ENCODE measurements at regions not wholly inside any gene's neighbourhood (a gene's known extent, or its start where the extent isn't known, plus 50 kb on each side); places are given as distances from the start of the nearest gene placed in this dataset.

DNA sequence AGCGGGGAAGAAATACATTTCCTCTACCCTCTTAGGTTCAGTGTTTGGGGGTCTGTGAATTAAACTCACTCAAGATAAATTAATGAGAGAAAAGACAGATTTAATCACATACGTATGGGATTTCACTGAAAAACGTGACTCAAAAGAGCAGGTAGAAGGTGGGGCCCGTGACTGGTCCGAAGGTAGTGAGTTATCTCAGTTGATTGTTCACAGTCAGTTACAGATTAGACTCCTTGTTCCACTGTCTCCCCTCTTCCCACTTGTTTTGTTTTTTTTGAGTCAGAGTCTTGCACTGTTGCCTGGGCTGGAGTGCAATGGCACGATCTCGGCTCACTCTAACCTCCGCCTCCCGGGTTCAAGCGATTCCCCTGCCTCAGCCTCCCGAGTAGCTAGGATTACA, 301.2 kb downstream of the SEC14L1 start:
- Histone ChIP-seq H3K9me3 (ENCODE audit: insufficient read depth, low read length) (peaks cover 45% of the 10 kb centered on the region; the same call in 1 of the 2 replicates), H3K27ac (ENCODE audit: low read length) (peak overlapping the region; percentile 73), H3K4me1 (ENCODE audit: low read length) (peaks cover 42% of the 10 kb centered on the region), H3K27me3 (ENCODE audit: low read depth, low read length) (peaks cover 7% of the 10 kb centered on the region; the same call in 1 of the 2 replicates), H3K9ac (ENCODE audit: low read length) (peak overlapping the region; percentile 31; the same call in 1 of the 2 replicates), H3K4me2 (ENCODE audit: low read length) (peak overlapping the region; percentile 65), H4K20me1 (ENCODE audit: insufficient read depth, low read length) (no peaks in the 10 kb centered on the region), H3K79me2 (ENCODE audit: low read length) (no peaks in the 10 kb centered on the region), H2AFZ (ENCODE audit: low read depth, low read length) (peak overlapping the region; percentile 94), H3K36me3 (replicated peaks; ENCODE audit: low read depth, low read length) (no peaks in the 10 kb centered on the region), H3K4me3 (ENCODE audit: low read length) (peak overlapping the region; percentile 31; the same call in 1 of the 2 replicates)
- TF ChIP-seq EZH2phosphoT487 (IDR thresholded peaks at IDR 0.05; ENCODE audit: low read depth), result no peak
- TF ChIP-seq, protein P1, sequence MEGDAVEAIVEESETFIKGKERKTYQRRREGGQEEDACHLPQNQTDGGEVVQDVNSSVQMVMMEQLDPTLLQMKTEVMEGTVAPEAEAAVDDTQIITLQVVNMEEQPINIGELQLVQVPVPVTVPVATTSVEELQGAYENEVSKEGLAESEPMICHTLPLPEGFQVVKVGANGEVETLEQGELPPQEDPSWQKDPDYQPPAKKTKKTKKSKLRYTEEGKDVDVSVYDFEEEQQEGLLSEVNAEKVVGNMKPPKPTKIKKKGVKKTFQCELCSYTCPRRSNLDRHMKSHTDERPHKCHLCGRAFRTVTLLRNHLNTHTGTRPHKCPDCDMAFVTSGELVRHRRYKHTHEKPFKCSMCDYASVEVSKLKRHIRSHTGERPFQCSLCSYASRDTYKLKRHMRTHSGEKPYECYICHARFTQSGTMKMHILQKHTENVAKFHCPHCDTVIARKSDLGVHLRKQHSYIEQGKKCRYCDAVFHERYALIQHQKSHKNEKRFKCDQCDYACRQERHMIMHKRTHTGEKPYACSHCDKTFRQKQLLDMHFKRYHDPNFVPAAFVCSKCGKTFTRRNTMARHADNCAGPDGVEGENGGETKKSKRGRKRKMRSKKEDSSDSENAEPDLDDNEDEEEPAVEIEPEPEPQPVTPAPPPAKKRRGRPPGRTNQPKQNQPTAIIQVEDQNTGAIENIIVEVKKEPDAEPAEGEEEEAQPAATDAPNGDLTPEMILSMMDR (IDR thresholded peaks at IDR 0.05; ENCODE audit: low read depth, low read length), result no peak

- Histone ChIP-seq H3K27ac (ENCODE audit: low read length) (no peak overlapping the region), H3K9me3 (ENCODE audit: insufficient read depth, low read length) (peaks cover 47% of the 10 kb centered on the region; the same call in 1 of the 2 replicates), H2AFZ (ENCODE audit: low read depth, low read length) (no peak overlapping the region), H3K79me2 (ENCODE audit: low read length) (no peaks in the 10 kb centered on the region), H4K20me1 (ENCODE audit: insufficient read depth, low read length) (no peaks in the 10 kb centered on the region), H3K27me3 (ENCODE audit: low read depth, low read length) (peaks cover 7% of the 10 kb centered on the region; the same call in 1 of the 2 replicates), H3K9ac (ENCODE audit: low read length) (no peak overlapping the region), H3K36me3 (replicated peaks; ENCODE audit: low read depth, low read length) (no peaks in the 10 kb centered on the region), H3K4me3 (ENCODE audit: low read length) (no peak overlapping the region), H3K4me1 (ENCODE audit: low read length) (peaks cover 39% of the 10 kb centered on the region), H3K4me2 (ENCODE audit: low read length) (no peak overlapping the region)
- TF ChIP-seq, protein P1 (IDR thresholded peaks at IDR 0.05; ENCODE audit: low read depth, low read length), result no peak
- no peak for TF ChIP-seq EZH2phosphoT487 (IDR thresholded peaks at IDR 0.05; ENCODE audit: low read depth)
These were observed 302.4 kb downstream of the SEC14L1 start for GRCh38 chr17:77442976-77443747.

DNA sequence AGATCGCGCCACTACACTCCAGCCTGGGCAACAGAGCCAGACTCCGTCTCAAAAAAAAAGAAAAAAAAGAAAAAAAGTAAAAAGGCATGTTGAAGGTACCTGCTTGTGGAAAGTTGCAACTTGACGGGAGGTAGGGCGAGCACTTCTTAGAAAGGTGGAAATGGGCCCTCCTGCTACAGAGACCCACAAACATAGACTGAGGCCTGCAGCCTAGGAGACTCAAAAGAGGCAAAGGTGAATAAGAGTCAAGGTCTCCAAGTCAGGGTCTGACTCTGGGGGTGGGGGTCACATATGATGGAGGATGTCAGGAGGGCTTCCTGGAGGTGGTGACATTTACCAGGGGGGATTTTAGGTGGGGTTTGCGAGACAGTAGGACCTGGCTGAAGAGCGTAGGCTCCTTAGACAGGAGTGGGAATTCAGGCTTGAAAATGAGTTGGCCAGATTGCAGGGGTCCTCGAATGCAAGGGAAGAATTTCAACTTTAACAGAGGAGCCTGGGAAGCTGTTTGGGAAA, 303.0 kb downstream of the SEC14L1 start:
- no peak overlapping the region for H3K4me2 ChIP-seq (ENCODE audit: low read length)
- H3K4me3 ChIP-seq (ENCODE audit: low read length), result no peak overlapping the region
- no peak for TF ChIP-seq EZH2phosphoT487 (IDR thresholded peaks at IDR 0.05; ENCODE audit: low read depth)
- TF ChIP-seq, protein P1 (IDR thresholded peaks at IDR 0.05; ENCODE audit: low read depth, low read length), result no peak
- peaks cover 42% of the 10 kb centered on the region; the same call in 1 of the 2 replicates for H3K9me3 ChIP-seq (ENCODE audit: insufficient read depth, low read length)
- H3K4me1 ChIP-seq (ENCODE audit: low read length), result peaks cover 39% of the 10 kb centered on the region
- H3K27ac ChIP-seq (ENCODE audit: low read length), result no peak overlapping the region
- H2AFZ ChIP-seq (ENCODE audit: low read depth, low read length), result no peak overlapping the region
- H3K36me3 ChIP-seq (replicated peaks; ENCODE audit: low read depth, low read length), result no peaks in the 10 kb centered on the region
- H4K20me1 ChIP-seq (ENCODE audit: insufficient read depth, low read length), result no peaks in the 10 kb centered on the region
- peaks cover 7% of the 10 kb centered on the region; the same call in 1 of the 2 replicates for H3K27me3 ChIP-seq (ENCODE audit: low read depth, low read length)
- H3K79me2 ChIP-seq (ENCODE audit: low read length), result no peaks in the 10 kb centered on the region
- H3K9ac ChIP-seq (ENCODE audit: low read length), result no peak overlapping the region

GRCh38 chr17:77444628-77444983, 303.8 kb downstream of the SEC14L1 start:
- H3K9ac ChIP-seq (ENCODE audit: low read length), result peak overlapping the region; percentile 1; the same call in 1 of the 2 replicates
- H3K4me2 ChIP-seq (ENCODE audit: low read length), result peak overlapping the region; percentile 40
- H3K4me1 ChIP-seq (ENCODE audit: low read length), result peaks cover 39% of the 10 kb centered on the region
- no peaks in the 10 kb centered on the region for H4K20me1 ChIP-seq (ENCODE audit: insufficient read depth, low read length)
- H3K27me3 ChIP-seq (ENCODE audit: low read depth, low read length), result peaks cover 7% of the 10 kb centered on the region; the same call in 1 of the 2 replicates
- TF ChIP-seq, protein P1 (IDR thresholded peaks at IDR 0.05; ENCODE audit: low read depth, low read length), result no peak
- no peak for TF ChIP-seq EZH2phosphoT487 (IDR thresholded peaks at IDR 0.05; ENCODE audit: low read depth)
- H3K4me3 ChIP-seq (ENCODE audit: low read length), result 0 out of 2 replicates have a peak overlapping the region, but pooled peaks have one; percentile 4
- H3K36me3 ChIP-seq (replicated peaks; ENCODE audit: low read depth, low read length), result no peaks in the 10 kb centered on the region
- H3K79me2 ChIP-seq (ENCODE audit: low read length), result no peaks in the 10 kb centered on the region
- peaks cover 35% of the 10 kb centered on the region; the same call in 1 of the 2 replicates for H3K9me3 ChIP-seq (ENCODE audit: insufficient read depth, low read length)
- no peak overlapping the region; the same call in 1 of the 2 replicates for H2AFZ ChIP-seq (ENCODE audit: low read depth, low read length)
- H3K27ac ChIP-seq (ENCODE audit: low read length), result no peak overlapping the region

Data from OCI-LY3 (cell line).